ENCODE measurements at regions not wholly inside any gene's neighbourhood (a gene's known extent, or its start where the extent isn't known, plus 50 kb on each side); places are given as distances from the start of the nearest gene placed in this dataset.

GRCh38 chr4:126081336-126081735 lies 766.6 kb downstream of the FAT4 start:
- TF ChIP-seq CTCF (IDR thresholded peaks at IDR 0.05) (no peak), POLR2A (IDR thresholded peaks at IDR 0.05) (no peak)

Data from Peyer's patch (tissue), 4 donors.